WTC11 (cell line): ENCODE measurements at regions not wholly inside any gene's neighbourhood (a gene's known extent, or its start where the extent isn't known, plus 50 kb on each side); places are given as distances from the start of the nearest gene placed in this dataset.

ENCODE experiments used
- ATAC-seq: fragments of 200-7000 bp; cut with Tn5 transposase; 2 replicates; pipeline ENCODE4 v1.10.0; 2021; ENCODE audit warnings: mild to moderate bottlenecking, moderate library complexity
- CTCF ChIA-PET: fragments of 300-600 bp; sonication (Branson Sonifier 250); formaldehyde crosslinking; loops from one replicate; lab custom pipeline; 2021; ENCODE audit warnings: antibody characterized with exemption; lab: Charles Lee
- POLR2A ChIA-PET: fragments of 350-600 bp; sonication (Branson Sonifier 250); formaldehyde crosslinking; loops from one replicate; lab custom pipeline; 2021; ENCODE audit warnings: antibody characterized with exemption; lab: Charles Lee
- DNase-seq: peaks from one replicate; pipeline ENCODE4 v3.0.0; 2021; ENCODE audit warnings: low spot score
- H3K27ac Mint-ChIP-seq: 2 replicates; pipeline ENCODE4 v1.8.0; 2021; ENCODE audit warnings: mixed read lengths
- H3K27me3 Mint-ChIP-seq: 2 replicates; pipeline ENCODE4 v1.8.0; 2021; ENCODE audit warnings: low read depth, mild to moderate bottlenecking, moderate library complexity, mixed read lengths
- H3K36me3 Mint-ChIP-seq: 2 replicates; pipeline ENCODE4 v1.8.0; 2021; ENCODE audit warnings: mixed read lengths
- H3K4me1 Mint-ChIP-seq: 2 replicates; pipeline ENCODE4 v1.8.0; 2022; ENCODE audit warnings: mixed read lengths
- H3K4me3 Mint-ChIP-seq: 2 replicates; pipeline ENCODE4 v1.8.0; 2021; ENCODE audit warnings: mild to moderate bottlenecking, moderate library complexity, mixed read lengths
- H3K9me3 Mint-ChIP-seq: 2 replicates; pipeline ENCODE4 v1.8.0; 2021; ENCODE audit warnings: mixed read lengths
- AFF4 ChIP-seq: sonication (generic); formaldehyde crosslinking; IDR thresholded peaks from 2 replicates; pipeline ENCODE4 v1.8.1; 2023; ENCODE audit warnings: mild to moderate bottlenecking, missing genetic modification reagents, borderline replicate concordance
- AR ChIP-seq: fragments of 250-450 bp; sonication (Bioruptor Pico); IDR thresholded peaks from 2 replicates; pipeline ENCODE4 v1.9.0; 2021; ENCODE audit warnings: mild to moderate bottlenecking
- ARID4B ChIP-seq: sonication (generic); formaldehyde crosslinking; IDR thresholded peaks from 2 replicates; pipeline ENCODE4 v1.8.0; 2023; ENCODE audit warnings: missing genetic modification reagents, mild to moderate bottlenecking, borderline replicate concordance
- CDX4 ChIP-seq: fragments of 250-450 bp; sonication (Bioruptor Pico); IDR thresholded peaks from 2 replicates; pipeline ENCODE4 v1.9.0; 2021; ENCODE audit warnings: moderate library complexity, mild to moderate bottlenecking, inconsistent platforms, borderline replicate concordance
- FOXK1 ChIP-seq: sonication (generic); formaldehyde crosslinking; IDR thresholded peaks from 2 replicates; pipeline ENCODE4 v1.8.0; 2022; ENCODE audit warnings: mild to moderate bottlenecking, moderate library complexity, missing genetic modification reagents
- HMGXB4 ChIP-seq: sonication (generic); formaldehyde crosslinking; IDR thresholded peaks from 2 replicates; pipeline ENCODE4 v1.8.1; 2023; ENCODE audit warnings: mild to moderate bottlenecking, moderate library complexity, missing genetic modification reagents
- NFATC4 ChIP-seq: fragments of 250-450 bp; sonication (Bioruptor Pico); IDR thresholded peaks from 2 replicates; pipeline ENCODE4 v1.9.0; 2021; ENCODE audit warnings: mild to moderate bottlenecking
- SOX15 ChIP-seq: fragments of 250-450 bp; sonication (Bioruptor Pico); IDR thresholded peaks from 2 replicates; pipeline ENCODE4 v1.9.0; 2021; ENCODE audit warnings: mild to moderate bottlenecking
- ZMAT4 ChIP-seq: fragments of 250-450 bp; sonication (Bioruptor Pico); IDR thresholded peaks from 2 replicates; pipeline ENCODE4 v1.9.0; 2021; ENCODE audit warnings: mild to moderate bottlenecking
- ZNF232 ChIP-seq: sonication (generic); formaldehyde crosslinking; IDR thresholded peaks from 2 replicates; pipeline ENCODE4 v1.8.0; 2022; ENCODE audit warnings: mild to moderate bottlenecking, missing genetic modification reagents
- ZNF281 ChIP-seq: sonication (generic); formaldehyde crosslinking; IDR thresholded peaks from 2 replicates; pipeline ENCODE4 v1.8.0; 2023; ENCODE audit warnings: mild to moderate bottlenecking, missing genetic modification reagents
- ZNF423 ChIP-seq: fragments of 250-450 bp; sonication (Bioruptor Pico); IDR thresholded peaks from 2 replicates; pipeline ENCODE4 v2.1.2; 2022; ENCODE audit warnings: mild to moderate bottlenecking, moderate library complexity

GRCh38 chr13:68645814-68646213, 1415.7 kb upstream of the PCDH9 start (continued):
- TF ChIP-seq ARID4B (CRISPR knock-in tag) (no peak), ZMAT4 (CRISPR knock-in tag) (no peak), NFATC4 (CRISPR knock-in tag) (no peak), ZNF281 (CRISPR knock-in tag) (no peak), HMGXB4 (CRISPR knock-in tag) (no peak), AR (CRISPR knock-in tag) (no peak), ZNF423 (CRISPR knock-in tag) (no peak), AFF4 (CRISPR knock-in tag) (no peak), SOX15 (CRISPR knock-in tag) (no peak)

- Mint-ChIP-seq H3K36me3 (no peaks in the 10 kb centered on the region), H3K4me1 (peaks cover 7% of the 10 kb centered on the region; the same call in 1 of the 2 replicates), H3K27me3 (no peaks in the 10 kb centered on the region), H3K27ac (no peak overlapping the region), H3K4me3 (no peak overlapping the region), H3K9me3 (no peaks in the 10 kb centered on the region)
- ATAC-seq (no peak), DNase-seq (no peak)
- ChIA-PET POLR2A (interaction anchor here (0.7 kb wide), 1 partner anchor 262 kb away, joined by 3 read pairs; no protein-coding TSS in a partner anchor), CTCF (no interaction called here)
- TF ChIP-seq ZNF232 (no peak), FOXK1 (CRISPR knock-in tag) (no peak), CDX4 (CRISPR knock-in tag) (no peak), ZNF281 (CRISPR knock-in tag) (no peak)
These were observed 1414.5 kb upstream of the PCDH9 start for GRCh38 chr13:68644611-68645010.
